HG03442 (cell line): ENCODE measurements at regions not wholly inside any gene's neighbourhood (a gene's known extent, or its start where the extent isn't known, plus 50 kb on each side); places are given as distances from the start of the nearest gene placed in this dataset.

Source experiments
- ATAC-seq: cut with Tn5 transposase; IDR thresholded peaks from one replicate; pipeline ENCODE4 v1.9.1; 2021; ENCODE audit warnings: mild to moderate bottlenecking, moderate library complexity; ENCODE audit not compliant: unreplicated experiment

- ATAC-seq = peak; percentile 49
These were observed 223.6 kb upstream of the PREP start for GRCh38 chr6:105626295-105627158.

DNA sequence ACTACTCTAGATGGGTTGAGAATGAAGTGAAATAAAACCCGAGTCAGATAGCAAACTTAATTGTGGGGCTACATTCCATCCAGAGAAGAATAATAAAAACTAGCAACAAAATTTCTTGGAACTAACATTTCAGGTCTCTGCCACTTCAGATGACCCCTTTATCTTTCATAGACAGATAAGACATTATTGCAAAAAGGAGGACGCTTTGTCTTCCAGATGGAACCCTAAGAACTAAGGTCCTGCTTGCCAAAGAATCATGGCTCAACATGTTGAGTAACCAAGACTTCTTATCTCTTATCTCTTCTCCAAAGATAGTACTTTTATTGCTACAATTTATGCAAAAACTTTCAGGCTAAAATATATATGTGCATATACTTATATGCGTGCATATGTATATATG lies 221.1 kb upstream of the PREP start:
- no peak for ATAC-seq

DNA sequence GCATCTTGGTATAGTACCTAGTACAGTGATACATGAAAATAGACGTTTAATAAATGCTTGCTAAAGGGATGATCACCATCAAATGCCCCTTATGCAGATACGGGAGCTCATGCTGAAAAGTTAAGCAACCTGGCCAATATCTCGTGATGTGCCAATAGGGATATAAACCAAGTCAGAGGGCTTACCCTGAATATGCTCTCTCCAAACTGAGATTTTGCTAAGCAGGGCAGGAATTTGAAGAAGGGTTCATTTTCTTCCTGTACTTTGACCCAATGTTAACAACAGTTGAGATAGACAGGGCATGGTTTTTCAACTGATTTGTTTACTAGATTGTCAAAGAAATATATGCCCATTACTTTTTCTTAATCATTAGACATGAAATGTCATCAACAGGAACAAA lies 219.3 kb upstream of the PREP start:
- no peak for ATAC-seq

DNA sequence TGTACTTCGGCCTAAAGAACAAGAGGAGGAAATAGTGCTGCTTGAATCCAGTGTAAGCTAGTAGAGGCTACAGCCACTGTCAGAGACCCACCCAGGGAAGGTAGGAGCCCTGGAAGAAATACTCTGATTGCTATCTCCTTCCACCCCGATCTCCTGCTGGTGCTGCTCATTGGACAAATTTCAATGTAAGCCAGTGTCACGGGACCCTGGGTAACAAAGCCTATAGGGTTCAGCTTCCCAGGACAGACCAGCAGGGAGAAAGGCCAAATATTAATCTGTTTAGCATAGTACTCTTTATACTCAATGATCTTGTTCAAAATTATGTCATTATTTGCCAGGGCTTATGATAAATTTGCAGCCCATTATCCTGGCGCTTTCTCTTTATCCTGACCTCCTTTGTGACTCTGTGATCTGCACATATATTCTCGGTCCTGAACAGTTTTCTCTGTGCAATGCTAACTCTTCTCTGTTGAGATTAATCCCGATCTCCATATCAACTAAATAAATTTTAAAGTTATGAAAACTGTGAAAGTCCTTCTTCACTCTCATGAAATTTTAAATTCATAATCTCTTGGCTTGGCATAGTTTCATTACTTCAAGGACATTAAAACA lies 218.8 kb upstream of the PREP start:
- ATAC-seq = no peak

- no peak for ATAC-seq
These were observed 218.0 kb upstream of the PREP start for GRCh38 chr6:105620878-105621277.

DNA sequence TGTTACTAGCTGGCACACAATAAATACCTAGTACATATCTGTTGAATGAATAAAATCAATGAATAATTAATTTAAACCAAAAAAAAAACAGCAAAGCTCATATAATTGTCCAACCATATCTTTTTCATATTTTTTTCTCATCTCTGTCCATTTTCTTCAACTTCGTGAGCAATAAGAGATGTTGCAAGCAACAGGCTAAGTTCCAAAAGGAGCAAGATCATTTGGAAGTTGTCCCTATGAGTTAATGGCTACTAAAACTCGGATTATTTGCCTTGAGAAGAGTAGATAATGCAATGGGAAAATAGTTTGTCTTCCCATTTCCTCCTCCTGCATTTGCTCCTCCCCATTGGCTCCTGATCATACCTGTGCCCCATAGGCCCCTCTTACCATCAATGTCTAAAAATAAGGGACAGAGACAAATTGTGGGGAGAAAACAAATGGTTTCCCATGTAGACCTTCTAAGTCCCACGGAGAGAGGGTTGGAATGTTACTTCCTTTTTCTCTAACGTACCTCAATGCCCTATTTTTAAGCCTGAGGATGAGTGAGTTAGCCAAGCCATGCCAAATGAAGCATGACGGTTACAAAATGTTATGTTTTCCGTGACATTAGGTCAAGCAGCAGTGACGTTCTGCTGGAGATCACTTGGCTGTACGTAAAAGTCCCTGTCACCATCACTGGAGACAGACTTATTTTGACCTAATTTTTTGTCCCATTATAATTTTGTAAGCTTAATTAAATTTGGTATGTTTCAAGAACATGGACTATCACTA lies 217.3 kb upstream of the PREP start:
- no peak for ATAC-seq

GRCh38 chr6:105618247-105618646 lies 215.4 kb upstream of the PREP start:
- no peak for ATAC-seq

GRCh38 chr6:105616521-105616920 lies 213.6 kb upstream of the PREP start:
- ATAC-seq = no peak

DNA sequence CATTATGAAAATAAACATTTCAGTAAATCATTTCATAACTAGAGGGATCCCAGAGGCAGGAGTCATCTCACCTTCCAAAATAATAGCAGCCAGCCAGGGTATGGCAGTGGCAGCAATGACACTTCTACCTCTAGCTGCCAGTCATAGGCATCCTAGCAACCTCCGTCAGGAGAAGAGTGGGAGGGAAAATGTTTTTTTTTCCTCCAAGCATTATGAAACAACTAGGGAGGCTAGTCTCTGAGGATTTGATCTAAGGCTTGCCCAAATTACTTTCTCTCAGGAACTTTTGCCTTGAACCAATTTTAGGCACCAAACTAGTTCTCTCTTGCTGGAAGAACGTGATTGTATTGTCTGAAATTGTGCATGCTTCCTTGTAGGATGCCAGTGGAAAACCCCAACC lies 208.7 kb upstream of the PREP start:
- ATAC-seq = no peak

DNA sequence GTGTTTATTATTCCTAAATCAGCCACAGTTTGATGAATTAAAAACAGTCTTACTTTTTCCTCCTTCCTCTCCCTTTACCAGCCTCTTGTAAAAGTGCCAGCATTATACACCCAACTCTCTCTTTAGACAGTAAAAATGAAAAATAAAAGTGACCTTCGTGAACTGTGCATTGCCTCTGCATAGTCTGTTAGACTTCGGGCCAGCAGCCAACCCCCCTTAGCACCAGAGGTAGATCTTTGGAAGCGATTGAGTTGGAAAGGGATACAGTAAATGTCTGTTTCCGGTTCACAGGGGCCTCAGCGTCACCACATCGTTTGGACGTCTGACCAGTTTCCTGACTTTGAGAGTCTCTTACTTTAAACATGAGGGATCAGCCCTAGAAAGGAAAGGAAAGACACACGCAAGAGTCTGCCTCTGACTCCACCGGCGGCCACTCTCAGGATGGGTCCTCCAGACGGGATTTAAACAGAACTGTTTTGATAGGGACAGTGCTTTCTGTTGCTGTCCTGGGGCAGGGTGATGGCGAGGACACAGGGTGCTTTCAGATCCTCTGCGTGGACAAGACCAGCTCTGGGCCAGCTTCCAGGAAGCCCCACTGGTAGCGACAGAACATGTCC lies 206.6 kb upstream of the PREP start:
- no peak for ATAC-seq

- no peak for ATAC-seq
These were observed 206.0 kb upstream of the PREP start for GRCh38 chr6:105608711-105609374.

DNA sequence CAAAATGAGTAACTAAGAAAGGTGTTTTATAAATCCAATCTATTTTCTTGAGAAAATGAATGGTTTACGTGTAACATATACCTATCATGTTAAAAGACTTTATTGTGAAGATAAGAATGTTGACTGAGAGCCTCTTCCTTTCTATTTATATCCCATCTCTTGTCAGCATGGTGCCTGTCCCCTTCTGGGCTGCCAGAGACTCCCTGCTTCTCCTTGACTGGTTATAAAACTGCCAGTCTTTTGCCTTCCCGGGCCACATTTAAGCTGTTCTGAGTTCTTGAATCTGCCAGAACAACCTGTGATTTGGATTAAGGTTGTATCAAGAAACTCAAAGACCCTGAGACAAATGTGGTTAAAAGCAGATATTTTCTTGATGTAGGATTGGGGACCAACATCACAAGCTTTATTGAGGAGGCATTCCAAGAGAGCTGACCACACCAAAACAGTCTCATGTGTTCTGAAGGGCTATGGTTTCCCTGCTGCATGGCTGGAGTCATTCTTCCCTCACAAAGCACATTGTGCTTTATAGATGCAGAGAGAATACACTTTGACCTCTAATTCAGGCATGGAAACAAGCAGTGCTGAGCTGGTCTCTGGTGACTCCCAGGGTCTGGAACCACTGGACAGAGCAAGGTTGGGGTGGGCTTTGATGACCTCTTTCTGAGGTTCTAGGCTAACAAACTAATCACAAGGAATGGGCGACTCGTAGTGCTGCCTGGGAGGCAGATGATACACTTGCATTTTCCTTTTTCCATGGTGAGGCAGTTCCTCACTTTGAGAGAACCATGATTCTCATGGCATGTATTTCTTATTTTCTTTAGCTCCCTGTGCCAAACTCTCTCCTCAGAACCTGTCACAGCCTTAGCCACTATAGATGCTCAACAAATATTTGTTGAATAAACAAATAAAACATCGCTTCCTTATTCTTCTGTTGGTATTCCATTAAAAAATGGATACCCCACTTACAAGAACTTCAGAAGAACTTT lies 205.0 kb upstream of the PREP start:
- no peak for ATAC-seq

DNA sequence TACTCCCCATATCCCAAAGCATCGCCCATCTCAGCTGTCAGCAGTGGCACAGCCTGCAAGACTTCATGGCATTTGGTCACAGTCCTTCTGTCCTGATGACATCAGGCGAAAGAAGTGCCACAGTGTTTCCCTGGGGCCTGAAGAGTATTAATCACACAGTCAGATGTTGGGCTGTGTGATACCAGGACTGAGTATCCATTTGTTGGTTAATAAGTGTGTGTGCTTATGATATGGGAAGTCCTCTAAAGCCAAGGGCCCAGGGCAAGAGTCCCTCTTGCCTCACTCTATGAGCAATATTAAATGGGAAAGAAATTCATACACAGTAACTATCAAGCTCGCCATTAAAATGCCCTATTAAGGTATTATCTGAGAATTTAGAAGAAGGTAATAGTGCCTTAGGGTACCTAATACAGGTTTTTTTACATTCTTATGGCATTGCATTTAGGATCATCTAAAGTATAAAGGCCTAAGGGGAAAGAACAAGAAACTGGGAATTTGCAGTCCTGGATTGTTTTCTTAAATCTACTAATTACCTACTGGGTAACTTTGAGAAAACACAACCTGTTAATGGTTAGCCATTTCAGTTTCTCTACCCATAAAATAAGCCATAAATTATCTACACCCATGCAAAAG lies 204.1 kb upstream of the PREP start:
- ATAC-seq = no peak

- ATAC-seq = no peak
These were observed 201.7 kb upstream of the PREP start for GRCh38 chr6:105604587-105604884.

- ATAC-seq = no peak
These were observed 201.1 kb upstream of the PREP start for GRCh38 chr6:105603788-105604586.

DNA sequence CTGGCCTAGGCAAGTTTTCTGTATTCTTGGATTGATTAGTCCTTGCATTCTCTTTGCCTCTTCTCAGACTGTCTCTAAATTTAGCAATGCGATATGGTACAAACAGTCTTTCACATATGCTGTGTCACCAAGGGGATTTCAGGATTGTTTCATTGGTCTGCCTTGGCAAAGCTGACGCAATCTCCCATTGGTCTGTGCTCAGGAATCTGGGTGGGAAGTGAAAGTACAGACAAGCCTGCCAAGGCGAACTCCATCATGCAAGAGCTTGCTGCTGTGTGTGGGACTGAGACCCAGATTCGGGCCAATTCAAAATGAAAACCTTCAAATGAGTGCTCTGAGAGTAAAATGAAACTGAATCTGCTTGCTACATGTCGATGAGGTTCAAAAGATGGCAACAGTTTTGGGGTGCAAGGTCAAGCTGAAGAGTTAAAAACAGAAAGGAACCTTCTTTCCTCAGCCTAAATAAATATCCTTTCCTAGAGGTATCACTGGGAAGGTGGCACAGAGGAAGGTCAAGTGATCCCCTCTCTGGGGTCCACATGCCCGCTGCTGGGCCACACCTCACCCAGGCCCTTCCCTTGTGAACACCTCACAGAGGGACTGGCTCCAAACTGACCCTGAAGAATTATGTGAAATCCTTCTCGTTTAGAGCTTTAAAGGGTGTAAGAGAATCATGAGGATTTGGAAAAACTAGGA lies 198.8 kb upstream of the PREP start:
- ATAC-seq = peak; percentile 84

GRCh38 chr6:105600336-105601260 lies 197.7 kb upstream of the PREP start:
- no peak for ATAC-seq
